NCI-H748 (cell line): ENCODE measurements at regions not wholly inside any gene's neighbourhood (a gene's known extent, or its start where the extent isn't known, plus 50 kb on each side); places are given as distances from the start of the nearest gene placed in this dataset.
A peak's percentile ranks its signal among the peaks of the same experiment; 100 is the strongest.

Experiments
- DNase-seq: peaks from one replicate; lab custom pipeline; 2025; ENCODE audit not compliant: unreplicated experiment; lab: John Stamatoyannopoulos, UW

DNA sequence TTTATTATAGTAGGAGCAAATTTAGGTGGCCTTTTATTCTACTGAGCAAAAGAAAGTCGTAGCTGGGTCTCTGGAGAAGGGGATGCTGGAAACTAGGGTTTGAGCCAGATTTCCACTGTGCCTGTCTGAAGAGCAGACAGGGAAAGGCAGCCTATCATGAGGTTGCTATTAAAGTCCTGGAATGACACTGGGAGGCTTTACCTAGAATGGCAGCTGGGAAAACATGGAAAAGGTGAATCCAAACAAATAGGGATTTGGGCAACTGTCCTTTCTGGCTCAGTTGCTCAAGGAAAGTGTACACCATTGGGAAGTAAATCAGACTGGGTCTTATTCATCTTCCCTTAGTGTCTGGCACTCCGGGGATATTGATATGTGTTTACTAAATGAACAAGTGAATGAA lies 154.6 kb downstream of the MTX2 start:
- DNase-seq = no peak

DNA sequence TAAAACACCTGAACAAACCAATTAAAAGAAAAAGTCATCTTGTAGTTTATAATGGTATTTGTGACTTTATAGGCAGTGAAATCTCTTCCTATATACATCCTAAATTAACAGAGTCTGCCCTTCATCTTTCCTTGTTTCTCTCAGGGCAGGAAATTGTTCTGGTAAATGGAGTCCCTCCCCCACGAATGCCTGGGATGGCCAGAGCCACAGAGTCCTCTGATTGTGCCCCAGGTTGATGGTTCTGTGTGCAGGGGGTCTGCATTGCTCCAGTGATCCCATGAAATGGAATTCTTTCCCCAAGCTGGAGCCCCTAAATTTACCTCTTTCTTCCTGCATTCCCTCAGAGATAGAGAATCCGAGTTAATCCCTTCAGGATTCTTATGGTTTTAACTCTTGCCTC lies 155.5 kb downstream of the MTX2 start:
- DNase-seq = no peak

DNA sequence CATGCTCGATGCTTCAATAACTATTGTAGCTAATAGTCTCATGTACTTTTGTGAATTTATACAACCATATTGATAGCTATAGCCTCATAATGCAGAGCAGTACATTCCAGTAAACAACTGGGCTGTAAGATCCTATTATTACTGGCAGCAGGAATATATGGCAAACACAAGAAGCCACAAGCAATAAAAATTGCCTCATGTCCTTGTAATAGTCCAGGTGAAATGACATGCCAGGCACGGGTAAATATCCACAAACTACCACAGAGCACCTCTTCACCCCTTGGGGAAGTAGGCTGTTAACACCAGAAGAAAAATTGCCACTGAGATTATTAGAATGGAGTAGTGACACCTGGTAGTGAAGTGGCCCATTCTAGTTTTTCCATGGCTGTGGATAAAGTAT lies 158.3 kb downstream of the MTX2 start:
- peak; percentile 29 for DNase-seq

DNA sequence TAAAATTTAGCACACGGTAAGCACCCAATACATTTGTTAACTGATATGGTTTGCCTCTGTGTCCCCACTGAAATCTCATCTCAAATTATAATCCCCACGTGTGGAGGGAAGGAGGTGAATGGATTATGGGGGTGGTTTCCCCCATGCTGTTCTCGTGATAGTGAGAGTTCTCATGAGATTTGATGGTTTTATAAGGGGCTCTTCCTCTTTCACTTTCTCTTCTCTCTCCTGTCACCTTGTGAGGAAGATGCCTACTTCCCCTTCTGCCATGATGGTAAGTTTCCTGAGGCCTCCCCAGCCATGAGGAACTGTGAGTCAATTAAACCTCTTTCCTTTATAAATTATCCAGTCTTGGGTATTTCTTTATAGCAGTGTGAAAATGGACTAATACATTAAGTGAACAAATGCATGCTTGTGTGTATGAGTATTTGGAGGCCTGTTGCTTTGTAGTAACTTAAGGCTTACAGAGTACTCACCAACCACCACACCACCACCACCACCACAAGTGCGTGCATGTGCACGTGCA lies 159.8 kb downstream of the MTX2 start:
- DNase-seq = peak; percentile 12

DNA sequence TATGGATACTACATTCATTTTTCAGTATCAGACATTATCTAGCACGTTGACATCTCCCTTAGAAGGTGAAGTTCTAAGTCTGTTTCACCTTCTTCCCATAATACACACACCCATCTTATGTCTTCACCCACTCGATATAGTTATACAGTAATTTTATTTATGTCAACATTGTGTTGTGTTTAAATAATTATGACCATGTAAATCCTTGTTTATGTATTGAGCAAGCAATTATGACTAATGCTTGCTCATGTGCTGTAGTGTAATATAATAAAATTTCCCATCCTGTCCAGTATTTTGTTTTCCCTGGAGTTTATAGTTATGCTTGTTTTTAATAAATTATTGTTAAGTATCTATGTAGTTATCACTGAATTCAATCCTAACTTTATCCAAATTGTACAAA lies 163.2 kb downstream of the MTX2 start:
- DNase-seq = no peak

DNA sequence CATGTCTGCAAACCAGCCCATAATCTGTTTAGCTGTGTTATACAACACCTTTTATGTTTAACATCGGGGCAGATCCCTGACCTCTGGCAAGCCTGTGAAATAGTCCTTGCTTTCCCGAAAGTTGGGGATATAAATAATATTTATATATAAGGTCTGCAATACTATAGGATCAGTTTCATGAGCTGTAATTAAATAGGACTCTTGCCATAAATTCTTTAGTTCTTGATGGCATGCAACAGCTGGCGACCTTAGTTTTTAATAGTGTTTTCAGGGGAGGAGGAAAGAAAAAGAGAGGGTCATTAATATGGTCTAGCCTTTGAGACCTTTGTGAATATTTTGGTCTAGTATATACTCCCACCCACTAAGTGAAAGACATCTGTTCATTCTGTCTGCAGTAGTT lies 166.5 kb downstream of the MTX2 start:
- DNase-seq = no peak

DNA sequence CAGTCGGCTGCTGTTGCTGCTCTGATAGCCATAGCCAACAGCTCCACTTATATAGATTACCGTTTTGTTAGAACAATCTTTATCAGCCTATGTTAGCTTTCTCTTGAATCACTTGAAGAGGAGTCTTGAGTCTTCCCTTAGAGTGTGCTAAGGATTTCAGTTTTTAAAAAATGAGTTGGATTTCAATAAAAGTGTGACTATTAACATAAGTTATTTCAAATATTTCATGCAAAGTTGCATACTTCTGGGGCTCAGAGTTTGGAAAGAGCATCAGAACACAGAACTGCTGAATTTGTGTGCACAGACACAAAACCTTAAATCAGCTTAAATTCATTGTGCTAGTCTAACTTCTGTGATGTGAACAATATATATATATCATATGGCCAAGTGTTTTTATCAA lies 174.7 kb downstream of the MTX2 start:
- DNase-seq = no peak

DNA sequence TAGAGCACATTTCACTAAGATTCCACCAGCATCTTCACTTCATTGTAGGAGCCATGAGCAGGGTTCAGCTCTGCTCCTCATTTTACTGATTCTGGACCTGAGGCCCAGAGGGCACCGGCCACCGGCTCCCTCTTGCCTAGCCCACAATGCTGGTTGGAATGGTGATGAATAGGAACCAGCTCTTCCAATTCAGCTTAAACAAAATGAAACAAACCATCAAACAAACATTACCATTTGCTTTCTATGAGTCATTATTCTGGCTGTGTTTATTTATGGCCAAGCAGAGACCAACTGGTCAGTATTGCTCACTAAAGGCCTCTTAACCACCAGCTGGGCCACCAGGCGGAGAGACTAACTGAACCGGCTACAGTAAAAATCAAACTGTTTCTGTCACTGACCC lies 176.7 kb downstream of the MTX2 start:
- peak; percentile 14 for DNase-seq

DNA sequence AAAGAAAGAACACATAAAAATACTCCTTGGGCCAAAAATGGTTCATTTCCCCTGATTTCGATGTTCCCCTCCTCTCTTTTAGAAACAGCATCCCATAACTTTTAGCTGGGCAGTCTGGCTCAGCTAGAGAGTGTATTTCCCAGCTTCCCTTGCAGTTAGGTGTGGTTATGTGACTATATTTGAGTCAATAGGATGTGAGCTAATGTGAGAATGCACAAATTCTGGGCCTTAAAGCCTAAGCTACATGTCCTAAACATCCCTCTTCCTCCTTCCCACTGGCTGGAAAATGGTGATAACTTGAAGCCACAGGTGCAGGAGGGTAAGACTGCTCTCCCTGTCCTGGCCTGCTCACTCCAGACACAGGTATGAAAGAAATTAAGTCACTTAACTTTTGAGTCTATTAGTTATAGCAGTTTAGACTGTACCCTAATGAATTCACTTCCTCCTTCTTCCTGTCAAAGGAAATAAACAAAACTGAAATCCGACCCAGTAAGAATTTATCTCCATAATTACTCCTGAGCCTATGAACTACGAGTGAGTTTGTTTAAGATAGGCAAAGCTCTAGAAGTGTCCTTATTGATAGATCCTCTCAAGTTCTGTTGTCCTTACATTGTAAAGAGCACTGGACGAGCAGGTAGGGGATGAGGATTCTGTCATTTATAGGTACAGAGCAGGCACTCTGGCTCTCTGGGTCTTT lies 177.6 kb downstream of the MTX2 start:
- DNase-seq = peak; percentile 14

DNA sequence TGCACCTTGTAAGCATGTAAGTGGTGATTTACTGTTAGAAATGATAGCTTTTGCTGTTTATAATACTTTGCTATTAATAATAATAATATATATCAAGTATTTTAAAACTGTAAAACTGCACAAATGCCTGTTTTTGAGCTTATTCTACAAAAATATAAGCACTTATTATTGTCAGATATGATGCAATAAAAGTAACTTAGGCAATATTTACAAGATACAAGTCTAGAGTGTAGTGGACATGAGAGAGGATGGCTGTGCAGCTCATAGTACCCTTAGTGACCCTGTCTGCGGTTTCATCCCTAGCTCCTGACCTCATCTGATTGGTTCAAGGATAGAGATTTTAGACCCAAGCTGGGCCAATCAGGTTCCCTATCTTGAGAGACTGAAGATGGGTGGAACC lies 178.4 kb downstream of the MTX2 start:
- no peak for DNase-seq

DNA sequence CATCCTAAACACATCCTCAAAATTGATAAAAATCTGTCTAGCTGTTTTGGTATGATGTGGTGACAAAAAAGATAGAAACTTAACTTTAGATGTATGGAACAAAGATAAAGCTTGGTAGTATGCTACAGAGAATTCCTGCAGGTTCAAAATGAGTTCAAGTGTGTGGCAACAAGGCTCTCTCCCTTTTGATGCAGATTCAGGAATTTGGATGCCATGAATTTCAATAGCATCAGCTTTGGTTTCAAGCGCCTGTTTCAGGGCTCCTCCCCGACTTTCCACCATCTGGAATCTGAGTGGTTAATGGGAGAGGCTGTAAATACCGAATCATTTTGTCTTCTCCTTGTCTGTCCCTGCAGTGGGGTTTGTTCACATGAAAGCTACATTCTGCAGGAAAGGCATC lies 180.6 kb downstream of the MTX2 start:
- DNase-seq = no peak

DNA sequence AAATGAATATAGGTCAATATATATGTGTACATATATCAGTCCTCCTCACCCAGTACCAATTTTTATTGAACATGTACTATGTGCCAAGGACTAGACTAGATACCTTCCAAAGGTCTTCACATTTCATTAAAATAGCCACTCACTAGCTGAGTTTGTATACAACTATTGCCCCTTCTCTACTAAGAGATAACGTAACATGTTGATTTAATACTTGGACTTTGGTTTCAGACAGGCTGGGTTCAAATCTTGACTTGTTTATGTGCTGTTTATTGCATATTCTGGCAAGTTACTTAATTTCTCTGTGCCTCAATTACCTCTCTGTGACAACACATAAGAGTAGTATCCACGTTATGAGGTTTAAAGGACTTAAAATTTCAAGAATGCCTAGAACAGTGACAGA lies 184.5 kb downstream of the MTX2 start:
- DNase-seq = no peak

DNA sequence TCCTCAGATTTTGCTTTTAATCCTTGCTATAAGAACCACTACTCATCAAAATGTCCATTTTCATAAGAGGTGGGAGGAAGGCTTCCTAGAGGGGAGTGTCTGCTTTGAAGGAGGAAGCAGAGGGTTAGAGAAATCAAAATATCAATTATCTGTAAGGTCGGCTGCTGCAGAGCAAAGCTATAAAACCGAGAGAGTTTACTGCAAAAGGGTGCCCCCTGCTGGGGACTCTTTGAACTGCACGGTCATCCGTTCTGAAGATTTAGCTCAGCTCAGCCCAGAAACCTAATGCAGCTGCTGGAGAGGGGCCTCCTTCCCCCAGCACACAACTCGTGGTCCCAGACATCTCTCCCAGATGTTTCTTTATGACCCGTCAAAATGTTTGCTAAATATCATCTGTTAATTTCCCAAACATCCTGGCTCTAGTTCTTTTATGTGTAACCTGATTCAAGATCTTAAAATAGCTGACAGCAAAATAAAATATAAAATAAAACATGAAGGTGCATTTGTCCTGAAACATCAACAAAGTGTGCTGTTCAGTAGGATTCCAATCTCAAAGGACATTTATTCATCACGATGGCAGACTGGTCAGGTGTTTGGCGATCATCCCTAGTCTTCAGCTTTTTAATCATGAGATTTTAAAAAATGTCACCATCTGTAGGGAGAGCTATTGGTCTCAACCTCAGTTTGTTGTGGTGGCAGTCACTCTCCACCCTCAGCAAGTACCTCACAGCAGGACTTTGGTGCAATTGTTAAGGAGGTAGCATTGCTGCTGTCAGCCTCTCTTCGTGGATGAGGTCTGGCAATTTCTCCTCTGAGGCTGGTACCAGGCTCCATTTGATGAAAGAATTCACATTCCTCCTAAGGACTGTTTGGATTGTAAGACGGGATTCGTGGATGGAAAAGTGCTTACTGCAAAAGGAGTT lies 185.9 kb downstream of the MTX2 start:
- peak; percentile 89 for DNase-seq

DNA sequence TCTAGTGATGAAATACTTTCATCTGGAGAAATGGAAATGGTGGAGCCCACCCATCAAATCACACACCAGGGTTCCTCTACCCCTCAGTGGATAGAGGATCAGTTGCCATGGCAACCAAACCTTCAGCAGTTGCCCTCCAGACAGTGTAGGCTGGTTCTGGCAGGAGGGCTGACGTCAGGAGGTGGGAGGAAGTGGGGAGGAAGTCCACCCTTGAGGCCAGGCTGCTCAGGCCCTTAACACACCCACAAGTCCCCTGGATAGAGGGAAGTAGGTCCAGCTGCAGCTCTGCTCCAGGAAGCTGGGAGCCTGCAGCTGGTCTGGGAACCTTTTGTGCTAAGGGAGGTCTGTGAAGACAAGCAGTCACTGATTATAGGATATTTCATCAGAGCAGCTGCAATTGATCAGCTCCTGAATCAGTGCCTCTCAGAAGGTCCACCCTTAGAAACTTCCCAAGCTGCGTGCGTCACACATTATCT lies 186.6 kb downstream of the MTX2 start:
- peak; percentile 65 for DNase-seq

DNA sequence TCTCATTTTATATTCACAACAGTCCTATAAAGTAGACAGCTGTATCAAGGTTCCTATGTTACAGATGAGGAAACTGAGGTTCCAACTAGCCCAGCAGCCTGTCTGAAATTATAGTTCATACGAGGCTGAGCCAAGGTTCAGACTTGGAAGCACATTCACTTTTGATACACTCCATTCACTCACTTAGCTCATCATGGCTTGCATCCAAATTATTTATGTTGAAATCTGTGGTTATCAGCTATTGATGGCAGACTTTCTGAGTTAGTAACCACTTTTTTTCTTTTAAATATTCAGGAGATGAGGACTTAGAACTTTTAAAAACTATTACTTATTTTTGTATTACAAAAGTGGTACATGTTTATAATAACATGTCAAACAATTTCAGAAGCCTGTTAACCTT lies 188.2 kb downstream of the MTX2 start:
- no peak for DNase-seq

DNA sequence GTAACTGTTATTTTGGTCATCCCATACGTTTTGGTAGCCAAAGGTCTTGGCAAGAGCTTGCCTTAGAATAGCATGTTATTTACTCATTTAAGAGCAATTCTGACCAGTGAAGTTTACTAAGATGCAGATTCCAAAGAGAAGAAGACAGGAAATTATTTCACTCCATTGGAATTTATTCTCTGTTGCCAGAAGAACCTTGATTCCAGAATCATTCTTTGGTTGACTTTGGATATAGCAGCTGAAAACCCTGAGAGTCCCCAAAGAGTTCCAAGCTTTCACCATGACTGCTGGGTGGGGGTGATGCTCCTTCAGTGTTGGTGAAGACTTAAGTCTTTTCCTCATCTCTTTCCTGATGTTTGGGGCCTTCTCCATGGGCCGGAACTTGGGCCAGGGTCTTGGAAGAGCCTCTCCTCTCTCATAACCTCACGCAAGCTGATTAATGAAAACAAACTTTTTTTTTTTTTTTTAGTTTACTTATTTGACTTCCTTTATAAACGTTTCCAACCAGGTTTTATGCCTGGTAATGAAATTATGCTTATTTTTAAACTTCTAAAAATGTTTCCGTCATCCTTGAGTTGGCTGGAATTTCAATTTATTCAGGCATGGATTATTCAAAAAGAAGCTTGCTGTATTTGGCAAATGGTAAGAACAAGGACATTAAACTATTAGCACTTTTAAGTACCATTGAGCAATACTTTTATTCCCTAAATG lies 192.0 kb downstream of the MTX2 start:
- no peak for DNase-seq

DNA sequence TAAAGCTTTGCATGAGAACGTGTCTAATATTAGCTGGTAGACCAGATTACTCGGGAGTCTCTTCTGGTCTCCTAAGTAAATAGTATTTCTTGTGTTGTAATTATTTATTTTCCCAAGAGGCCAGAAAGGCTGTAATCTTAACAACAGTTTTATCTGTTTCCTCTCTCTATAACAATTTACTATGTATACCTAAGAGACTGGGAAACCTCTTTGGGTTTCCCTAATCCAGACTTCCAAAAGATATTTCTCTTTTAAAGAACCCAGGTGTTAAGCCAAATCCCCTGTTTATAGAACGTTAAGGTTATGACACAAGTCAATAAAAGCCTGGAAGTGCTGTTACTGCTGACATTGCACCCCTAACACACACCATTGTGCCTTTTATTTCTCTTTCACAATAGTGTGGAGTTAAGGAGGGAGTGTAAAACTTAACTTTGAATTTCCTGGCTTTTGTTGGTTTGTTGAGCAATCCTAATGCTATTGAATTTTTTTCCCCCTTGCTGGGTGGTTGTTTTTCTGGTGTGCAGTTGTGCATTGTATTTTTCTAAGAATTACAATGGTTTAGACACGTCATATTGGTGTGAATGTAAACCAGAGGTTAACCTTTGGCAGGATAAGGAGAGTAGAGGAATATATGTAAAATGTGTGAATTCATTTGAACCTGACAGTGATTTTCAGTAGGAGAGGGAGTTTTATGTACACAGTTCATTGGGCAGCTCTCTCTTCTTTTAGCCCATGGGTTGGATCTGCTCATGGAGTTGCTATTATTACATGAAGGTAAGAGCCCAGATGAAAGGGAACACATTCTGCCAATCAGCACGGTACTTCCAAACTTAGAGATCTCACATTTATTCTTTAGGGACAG lies 192.8 kb downstream of the MTX2 start:
- no peak for DNase-seq

DNA sequence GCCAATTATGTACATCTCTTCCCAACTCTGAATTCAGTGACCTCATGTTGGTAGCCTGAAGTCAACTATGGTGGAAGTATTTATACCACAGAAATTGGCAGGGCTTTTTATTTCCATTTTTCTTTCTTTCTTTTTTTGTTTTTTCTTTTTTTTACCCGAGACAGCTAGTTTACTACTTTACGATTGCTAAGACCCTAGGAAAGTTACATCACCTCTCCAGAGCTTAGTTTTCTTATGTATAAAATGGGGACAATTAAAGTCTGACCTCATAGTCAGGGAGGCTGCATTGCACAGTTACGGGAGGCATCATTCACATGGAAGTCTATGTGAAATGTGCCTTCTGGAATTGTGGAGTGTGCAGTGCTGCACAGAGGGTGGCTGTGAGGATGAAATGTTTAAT lies 194.3 kb downstream of the MTX2 start:
- DNase-seq = peak; percentile 11

DNA sequence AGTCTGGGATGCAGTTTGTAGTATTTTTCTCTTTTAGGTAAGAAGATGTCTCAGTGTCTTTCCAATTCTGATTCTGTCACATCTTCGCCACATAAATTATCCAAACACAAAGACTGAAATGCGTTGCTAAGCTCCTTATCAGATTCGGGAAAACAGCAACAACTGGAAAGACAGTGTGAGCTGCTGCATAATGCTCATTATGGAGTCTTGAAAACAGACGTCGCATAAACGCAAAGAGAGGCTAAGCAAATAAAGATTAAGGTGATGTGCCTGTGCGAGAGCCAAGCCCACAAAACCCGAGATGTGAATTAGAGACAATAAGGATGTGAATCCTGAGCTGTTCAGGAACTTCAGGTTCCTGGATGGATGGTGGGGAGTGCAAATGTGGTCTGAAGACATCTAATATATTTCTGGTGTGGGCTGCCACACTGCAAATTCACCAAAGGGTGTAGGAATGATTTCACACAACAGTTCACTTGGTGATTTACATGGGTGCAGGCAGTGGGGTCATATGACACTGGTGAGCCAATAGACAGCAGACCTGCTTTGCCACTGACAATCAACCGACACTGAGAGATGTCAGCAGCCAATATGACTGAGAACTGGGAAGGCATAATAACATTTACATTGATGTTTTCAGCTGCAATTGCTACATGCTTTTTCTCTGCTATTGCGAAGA lies 195.8 kb downstream of the MTX2 start:
- DNase-seq = peak; percentile 88

DNA sequence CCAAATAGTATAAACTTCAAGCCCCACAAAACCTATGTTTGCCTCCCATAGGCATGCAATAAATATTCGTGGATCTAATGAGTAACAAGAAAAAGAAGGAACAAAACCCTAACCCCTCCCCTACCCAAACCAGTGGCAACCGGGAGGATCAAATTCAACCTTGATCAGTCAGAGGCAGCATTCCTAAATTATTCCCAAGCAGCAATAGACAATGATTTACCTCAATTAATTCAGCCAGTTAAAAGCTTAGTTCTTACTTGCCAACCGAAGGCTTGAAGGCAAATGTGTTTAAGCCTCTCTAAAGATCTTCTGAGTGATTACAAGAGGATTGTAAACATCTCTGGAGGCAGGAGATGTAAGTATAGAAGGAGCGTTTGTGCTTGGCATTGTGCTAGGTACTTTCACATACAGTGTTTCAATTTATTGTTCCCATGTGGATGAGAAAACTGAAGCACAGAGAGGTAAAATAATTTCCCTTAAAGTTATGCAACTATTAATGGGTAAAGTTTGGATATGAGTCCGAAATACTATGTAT lies 197.7 kb downstream of the MTX2 start:
- DNase-seq = no peak
